HG03066 (cell line): ENCODE measurements at regions not wholly inside any gene's neighbourhood (a gene's known extent, or its start where the extent isn't known, plus 50 kb on each side); places are given as distances from the start of the nearest gene placed in this dataset.

ENCODE experiments used
- ATAC-seq: cut with Tn5 transposase; IDR thresholded peaks from one replicate; pipeline ENCODE4 v1.9.1; 2021; ENCODE audit warnings: low read depth; ENCODE audit not compliant: unreplicated experiment

- ATAC-seq = no peak
These were observed 1170.4 kb downstream of the EFNB2 start for GRCh38 chr13:105365021-105365550.

- ATAC-seq = no peak
These were observed 1171.3 kb downstream of the EFNB2 start for GRCh38 chr13:105364191-105364590.

- ATAC-seq = no peak
These were observed 1171.9 kb downstream of the EFNB2 start for GRCh38 chr13:105363261-105364190.

- no peak for ATAC-seq
These were observed 1181.8 kb downstream of the EFNB2 start for GRCh38 chr13:105353654-105354053.

GRCh38 chr13:105349082-105349723 is 1186.3 kb downstream of the EFNB2 start:
- ATAC-seq = no peak

GRCh38 chr13:105346141-105346775 is 1189.2 kb downstream of the EFNB2 start:
- ATAC-seq = no peak

GRCh38 chr13:105345730-105346129 is 1189.7 kb downstream of the EFNB2 start:
- no peak for ATAC-seq

- ATAC-seq = no peak
These were observed 1190.3 kb downstream of the EFNB2 start for GRCh38 chr13:105345131-105345530.

- ATAC-seq = no peak
These were observed 1192.2 kb downstream of the EFNB2 start for GRCh38 chr13:105343134-105343806.

GRCh38 chr13:105342281-105342820 is 1193.1 kb downstream of the EFNB2 start:
- ATAC-seq = no peak

GRCh38 chr13:105341758-105342157 is 1193.7 kb downstream of the EFNB2 start:
- ATAC-seq = no peak

- ATAC-seq = no peak
These were observed 1194.2 kb downstream of the EFNB2 start for GRCh38 chr13:105341256-105341655.

- ATAC-seq = no peak
These were observed 1195.3 kb downstream of the EFNB2 start for GRCh38 chr13:105340061-105340606.

GRCh38 chr13:105338773-105339172 is 1196.7 kb downstream of the EFNB2 start:
- no peak for ATAC-seq

- ATAC-seq = no peak
These were observed 1197.5 kb downstream of the EFNB2 start for GRCh38 chr13:105338006-105338405.

GRCh38 chr13:105336706-105337576 is 1198.5 kb downstream of the EFNB2 start:
- ATAC-seq = no peak

- ATAC-seq = no peak
These were observed 1201.3 kb downstream of the EFNB2 start for GRCh38 chr13:105334211-105334610.

GRCh38 chr13:105333416-105333815 is 1202.0 kb downstream of the EFNB2 start:
- no peak for ATAC-seq

- no peak for ATAC-seq
These were observed 1206.1 kb downstream of the EFNB2 start for GRCh38 chr13:105329359-105329758.
